22Rv1 (cell line): ENCODE measurements at regions not wholly inside any gene's neighbourhood (a gene's known extent, or its start where the extent isn't known, plus 50 kb on each side); places are given as distances from the start of the nearest gene placed in this dataset.

Experiments used
- ZFX ChIP-seq: fragments of 450-650 bp; IDR thresholded peaks from 2 replicates; pipeline ENCODE4 v1.6.1; 2017; ENCODE audit warnings: antibody characterized with exemption, borderline replicate concordance
- TF ChIP-seq, protein P1 (sequence below): fragments of 450-650 bp; IDR thresholded peaks from 2 replicates; pipeline ENCODE4 v1.5.1; 2017; ENCODE audit warnings: mild to moderate bottlenecking

DNA sequence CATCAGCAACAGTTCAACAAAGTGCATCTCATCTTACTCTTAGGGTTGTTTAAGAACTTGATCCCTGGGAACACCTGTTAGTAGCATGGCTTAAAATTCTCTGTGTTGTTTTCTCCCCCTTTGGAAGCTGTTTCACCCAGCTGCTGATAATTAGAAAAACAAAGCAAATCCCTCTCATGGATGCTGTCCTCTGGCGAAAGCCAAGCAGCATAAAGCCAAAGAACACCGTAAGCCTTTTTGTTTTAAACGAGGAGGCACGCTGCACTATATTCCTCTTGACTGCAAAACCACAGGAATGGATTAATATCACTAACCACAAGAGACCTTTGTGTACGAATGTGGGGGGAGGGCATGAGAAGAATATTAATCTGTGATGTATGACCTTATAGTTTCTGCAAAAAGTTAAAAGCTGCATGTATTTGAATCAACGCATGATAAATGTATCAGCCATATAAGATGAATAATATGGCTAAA is 923.2 kb downstream of the LTN1 start:
- TF ChIP-seq, protein P1, sequence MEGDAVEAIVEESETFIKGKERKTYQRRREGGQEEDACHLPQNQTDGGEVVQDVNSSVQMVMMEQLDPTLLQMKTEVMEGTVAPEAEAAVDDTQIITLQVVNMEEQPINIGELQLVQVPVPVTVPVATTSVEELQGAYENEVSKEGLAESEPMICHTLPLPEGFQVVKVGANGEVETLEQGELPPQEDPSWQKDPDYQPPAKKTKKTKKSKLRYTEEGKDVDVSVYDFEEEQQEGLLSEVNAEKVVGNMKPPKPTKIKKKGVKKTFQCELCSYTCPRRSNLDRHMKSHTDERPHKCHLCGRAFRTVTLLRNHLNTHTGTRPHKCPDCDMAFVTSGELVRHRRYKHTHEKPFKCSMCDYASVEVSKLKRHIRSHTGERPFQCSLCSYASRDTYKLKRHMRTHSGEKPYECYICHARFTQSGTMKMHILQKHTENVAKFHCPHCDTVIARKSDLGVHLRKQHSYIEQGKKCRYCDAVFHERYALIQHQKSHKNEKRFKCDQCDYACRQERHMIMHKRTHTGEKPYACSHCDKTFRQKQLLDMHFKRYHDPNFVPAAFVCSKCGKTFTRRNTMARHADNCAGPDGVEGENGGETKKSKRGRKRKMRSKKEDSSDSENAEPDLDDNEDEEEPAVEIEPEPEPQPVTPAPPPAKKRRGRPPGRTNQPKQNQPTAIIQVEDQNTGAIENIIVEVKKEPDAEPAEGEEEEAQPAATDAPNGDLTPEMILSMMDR = no peak
- no peak for TF ChIP-seq ZFX
